Right forelimb (tissue), 1 donor: ENCODE measurements at regions not wholly inside any gene's neighbourhood (a gene's known extent, or its start where the extent isn't known, plus 50 kb on each side); places are given as distances from the start of the nearest gene placed in this dataset.
"Not testable (repeated sequence)": the region's sequence is repeated elsewhere in the genome, so short reads cannot be mapped to it uniquely, and the experiment has no call there.

ENCODE experiments used
- DNase-seq: peaks from one replicate; pipeline ENCODE4 v3.0.0-alpha.2; 2018

- DNase-seq, result no peak
These were observed 614.2 kb upstream of the CLINT1 start for GRCh38 chr5:158473016-158473635.

DNA sequence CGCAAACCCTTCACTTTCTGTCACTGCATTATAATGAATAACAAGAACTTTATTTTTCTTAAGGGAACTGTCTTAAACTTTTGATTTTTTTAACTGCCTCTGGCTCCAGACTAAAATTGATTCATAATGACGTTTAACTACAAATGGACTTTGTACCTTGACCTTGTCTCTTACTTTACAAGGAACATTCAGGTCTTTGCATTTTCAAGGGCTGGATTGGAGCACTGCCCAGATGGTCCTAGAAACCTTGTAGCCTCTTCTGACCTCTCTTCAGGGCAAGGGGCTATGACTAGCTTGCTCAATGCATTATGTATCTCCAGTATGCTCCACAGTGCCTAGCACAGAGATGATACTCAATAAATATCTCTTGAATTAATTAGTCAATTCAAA lies 612.6 kb upstream of the CLINT1 start:
- no peak for DNase-seq

DNA sequence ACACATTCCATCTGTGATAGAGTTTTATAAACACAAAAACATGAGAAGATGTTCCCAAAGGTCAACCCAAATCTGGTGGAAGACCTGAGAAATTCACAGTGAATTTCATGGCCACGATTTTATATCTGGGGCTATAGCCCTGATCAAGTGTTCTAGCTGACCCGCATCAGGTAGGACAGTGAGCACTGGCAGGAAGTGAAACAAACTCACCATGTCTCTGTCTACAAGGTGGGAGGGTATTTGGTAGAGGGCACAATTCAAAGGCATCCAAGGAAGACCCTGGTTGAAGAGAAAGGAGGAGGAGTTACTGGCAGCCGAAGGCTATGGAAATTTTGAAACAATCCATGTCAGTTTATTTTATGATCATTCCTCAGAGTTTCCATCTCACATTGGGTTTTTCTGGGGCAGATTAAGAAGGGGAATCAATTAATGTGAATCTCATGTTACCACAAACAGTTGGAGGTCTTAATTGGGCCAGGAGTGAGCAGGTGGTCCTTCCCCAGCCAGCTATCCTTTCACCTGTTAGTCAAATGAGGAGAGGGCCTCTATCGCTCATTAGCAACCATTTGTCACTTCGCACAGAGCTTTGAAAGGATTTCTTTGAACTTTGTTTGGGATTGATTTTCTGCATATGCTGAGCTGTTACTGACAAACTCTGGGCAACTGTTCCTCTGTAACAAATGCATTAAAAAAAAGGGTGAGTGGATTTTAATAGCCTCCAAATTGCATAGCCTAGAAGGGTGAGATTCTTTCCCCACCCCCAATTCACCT lies 612.0 kb upstream of the CLINT1 start:
- no peak for DNase-seq

- no peak for DNase-seq
These were observed 609.5 kb upstream of the CLINT1 start for GRCh38 chr5:158468444-158468843.

GRCh38 chr5:158466191-158466590 lies 607.2 kb upstream of the CLINT1 start:
- DNase-seq, result no peak

- no peak for DNase-seq
These were observed 606.4 kb upstream of the CLINT1 start for GRCh38 chr5:158465086-158465972.

- no peak for DNase-seq
These were observed 605.4 kb upstream of the CLINT1 start for GRCh38 chr5:158464383-158464782.

- DNase-seq, result no peak
These were observed 605.0 kb upstream of the CLINT1 start for GRCh38 chr5:158463938-158464337.

DNA sequence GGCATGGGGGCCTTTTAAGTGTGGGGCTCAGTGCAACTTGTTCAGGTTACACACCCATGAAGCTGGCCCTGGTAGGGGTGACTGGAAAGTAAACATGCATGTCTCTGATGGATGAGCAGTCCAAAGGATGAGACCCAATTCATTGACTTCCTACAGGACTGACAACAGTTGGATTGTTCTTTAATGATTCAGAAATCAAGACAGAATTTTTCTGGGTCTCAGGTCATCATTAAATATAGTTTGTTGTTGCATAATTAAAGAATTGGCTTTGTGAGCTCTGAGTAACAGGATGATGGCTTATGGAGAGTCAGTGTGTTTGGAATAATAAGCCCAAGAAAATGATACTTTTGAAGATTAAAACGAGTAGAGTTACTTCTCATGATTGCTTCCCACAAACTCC lies 604.2 kb upstream of the CLINT1 start:
- DNase-seq, result no peak

GRCh38 chr5:158462349-158463114 lies 603.6 kb upstream of the CLINT1 start:
- no peak for DNase-seq

DNA sequence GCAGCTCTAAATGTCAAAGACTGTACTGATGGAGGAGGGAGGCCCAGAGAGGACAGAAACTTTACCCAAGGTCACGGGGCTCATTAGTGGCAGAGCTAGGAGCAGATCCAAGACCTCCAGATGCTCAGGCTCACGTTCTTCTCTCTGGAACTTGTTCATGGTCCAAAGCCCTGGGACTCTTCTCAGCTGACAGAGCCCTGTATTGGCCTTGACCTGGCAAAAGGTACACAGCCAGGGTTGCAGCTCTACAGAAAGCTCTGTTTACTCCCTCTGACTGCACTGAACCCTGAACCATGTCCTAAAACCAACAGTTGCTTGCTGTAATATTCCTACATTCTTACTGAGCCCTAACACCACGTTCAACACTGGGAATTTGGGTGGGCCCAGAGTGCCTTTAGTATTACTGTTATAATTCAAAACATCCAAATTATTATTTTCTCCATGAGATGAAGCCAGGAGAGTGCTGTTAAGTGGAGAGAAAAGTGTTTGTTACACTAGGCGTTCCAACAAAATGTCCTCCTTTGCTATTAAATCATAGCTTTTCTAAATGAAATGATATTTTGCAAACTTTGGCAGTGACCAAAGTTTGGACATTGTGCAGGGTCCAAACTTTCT lies 602.4 kb upstream of the CLINT1 start:
- no peak for DNase-seq

- DNase-seq, result no peak
These were observed 599.1 kb upstream of the CLINT1 start for GRCh38 chr5:158458086-158458485.

DNA sequence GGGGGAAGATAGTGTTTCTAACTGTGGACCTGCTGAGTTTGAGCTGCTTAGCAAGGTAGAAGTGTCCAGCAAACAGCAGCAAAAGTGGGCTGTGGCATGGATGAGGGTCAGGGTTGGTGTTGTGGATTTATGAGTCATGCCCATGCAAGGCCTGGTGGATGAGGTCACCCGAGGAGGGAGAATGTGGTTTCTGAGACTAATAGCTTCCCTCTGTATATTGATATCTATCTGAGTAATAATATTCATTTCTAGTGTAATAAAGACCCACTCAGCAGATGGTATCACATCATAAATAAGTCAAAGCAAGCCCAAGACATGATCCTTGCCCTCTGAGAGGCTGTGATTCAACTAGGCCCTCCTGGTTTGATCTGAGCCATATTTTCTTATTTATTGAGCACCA lies 597.8 kb upstream of the CLINT1 start:
- no peak for DNase-seq

GRCh38 chr5:158456241-158456640 lies 597.3 kb upstream of the CLINT1 start:
- DNase-seq, result no peak

- DNase-seq, result peak; percentile 60
These were observed 593.2 kb upstream of the CLINT1 start for GRCh38 chr5:158451993-158452672.

GRCh38 chr5:158451203-158451992 lies 592.5 kb upstream of the CLINT1 start:
- peak; percentile 73 for DNase-seq

DNA sequence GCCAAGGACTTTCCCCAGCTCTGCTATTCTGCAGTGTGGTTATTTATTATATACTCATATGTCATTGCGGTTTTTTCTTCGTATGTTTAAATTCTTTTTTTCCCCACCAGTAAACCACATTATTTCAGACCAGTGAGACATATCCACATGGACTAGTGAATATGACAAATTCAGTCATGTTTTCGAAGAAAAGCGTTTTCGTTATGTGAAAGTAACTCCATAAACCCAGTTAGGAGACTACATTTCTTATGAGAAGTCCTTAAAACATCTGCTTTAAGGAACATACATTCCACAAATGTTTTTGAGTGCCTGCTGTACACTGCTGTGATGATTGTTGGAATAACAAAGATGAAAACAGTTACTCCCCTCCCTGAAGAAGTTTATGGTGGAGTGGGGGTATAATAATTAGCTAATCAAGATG lies 591.8 kb upstream of the CLINT1 start:
- DNase-seq, result no peak

DNA sequence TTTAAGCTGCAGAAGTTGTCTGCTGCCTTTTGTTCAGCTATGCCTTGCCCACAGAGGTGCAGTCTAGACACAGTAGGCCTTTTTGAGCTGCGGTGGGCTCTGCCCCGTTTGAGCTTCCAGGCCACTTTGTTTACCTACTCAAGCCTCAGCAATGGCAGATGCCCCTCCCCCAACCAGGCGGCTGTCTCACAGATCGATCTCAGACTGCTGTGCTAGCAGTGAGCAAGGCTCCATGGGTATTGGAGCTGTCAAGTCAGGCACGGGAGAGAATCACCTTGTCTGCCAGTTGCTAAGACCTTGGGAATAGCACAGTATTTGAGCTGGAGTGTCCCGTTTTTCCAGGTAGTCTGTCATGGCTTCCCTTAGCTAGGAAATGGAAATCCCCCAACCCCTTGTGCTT lies 587.8 kb upstream of the CLINT1 start:
- DNase-seq, result not testable (repeated sequence)

DNA sequence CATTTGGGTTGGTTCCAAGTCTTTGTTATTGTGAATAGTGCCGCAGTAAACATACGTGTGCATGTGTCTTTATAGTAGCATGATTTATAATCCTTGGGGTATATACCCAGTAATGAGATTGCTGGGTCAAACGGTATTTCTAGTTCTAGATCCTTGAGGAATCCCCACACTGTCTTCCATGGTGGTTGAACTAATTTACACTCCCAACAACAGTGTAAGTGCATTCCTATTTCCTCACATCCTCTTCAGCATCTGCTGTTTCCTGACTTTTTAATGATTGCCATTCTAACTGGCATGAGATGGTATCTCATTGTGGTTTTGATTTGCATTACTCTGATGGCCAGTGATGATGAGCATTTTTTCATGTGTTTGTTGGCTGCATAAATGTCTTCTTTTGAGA lies 580.3 kb upstream of the CLINT1 start:
- not testable (repeated sequence) for DNase-seq

DNA sequence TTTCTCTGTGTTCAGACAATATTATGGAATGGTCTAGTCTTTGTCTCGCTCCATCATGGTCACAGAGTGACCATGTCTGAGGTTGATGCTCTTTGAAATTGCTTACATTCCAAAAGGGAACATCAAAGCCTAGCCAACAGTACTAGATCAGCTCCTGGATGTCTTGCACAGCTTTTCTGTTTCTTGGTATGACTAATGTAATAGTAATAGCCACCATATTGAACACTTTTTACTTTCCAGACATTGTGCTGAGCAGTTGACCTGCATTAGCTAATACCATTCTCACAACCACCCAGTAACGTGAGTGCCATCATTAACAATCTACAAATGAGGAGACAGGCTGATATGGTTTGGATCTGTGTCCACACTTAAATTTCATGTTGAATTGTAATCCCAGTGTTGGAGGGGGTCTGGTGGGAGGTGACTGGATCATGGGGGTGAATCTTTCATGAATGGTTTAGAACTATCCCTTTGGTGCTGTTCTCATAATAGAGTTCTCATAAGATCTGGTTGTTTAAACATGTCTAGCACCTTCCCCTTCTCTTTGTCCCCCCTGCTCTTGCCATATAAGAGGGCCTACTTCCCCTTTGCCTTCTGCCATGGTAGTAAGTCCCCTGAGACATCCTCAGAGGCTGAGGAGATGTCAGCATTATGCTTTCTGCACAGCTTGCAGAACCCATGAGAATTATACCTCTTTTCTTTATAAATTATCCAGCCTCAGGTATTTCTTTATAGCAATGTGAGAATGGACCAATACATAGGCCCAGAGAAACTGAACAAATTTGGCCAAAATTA lies 577.5 kb upstream of the CLINT1 start:
- no peak for DNase-seq
